GM18502 (cell line): ENCODE measurements at regions not wholly inside any gene's neighbourhood (a gene's known extent, or its start where the extent isn't known, plus 50 kb on each side); places are given as distances from the start of the nearest gene placed in this dataset.

Experiments used
- ATAC-seq: cut with Tn5 transposase; IDR thresholded peaks from one replicate; pipeline ENCODE4 v1.9.1; 2021; ENCODE audit warnings: mild to moderate bottlenecking; ENCODE audit not compliant: unreplicated experiment, poor library complexity

DNA sequence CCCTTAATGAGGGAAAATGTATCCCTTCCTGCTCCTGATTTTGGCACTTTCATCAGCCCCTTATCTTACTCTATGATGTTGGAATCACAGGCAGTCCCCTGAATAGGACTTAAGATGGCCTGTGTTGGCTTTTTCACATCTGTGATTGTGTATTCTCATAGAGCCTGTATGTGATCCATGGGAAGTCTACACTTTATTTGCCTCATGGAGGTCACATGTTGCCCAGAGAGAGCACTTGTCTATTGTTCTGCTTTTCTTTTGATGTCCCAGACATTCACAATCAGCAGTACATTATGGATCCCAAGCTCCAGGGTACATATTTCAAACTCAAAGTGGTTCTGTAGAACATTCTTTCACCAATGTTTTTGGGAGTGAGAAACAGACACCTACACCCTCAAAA lies 885.2 kb upstream of the ADGRL2 start:
- ATAC-seq = no peak

DNA sequence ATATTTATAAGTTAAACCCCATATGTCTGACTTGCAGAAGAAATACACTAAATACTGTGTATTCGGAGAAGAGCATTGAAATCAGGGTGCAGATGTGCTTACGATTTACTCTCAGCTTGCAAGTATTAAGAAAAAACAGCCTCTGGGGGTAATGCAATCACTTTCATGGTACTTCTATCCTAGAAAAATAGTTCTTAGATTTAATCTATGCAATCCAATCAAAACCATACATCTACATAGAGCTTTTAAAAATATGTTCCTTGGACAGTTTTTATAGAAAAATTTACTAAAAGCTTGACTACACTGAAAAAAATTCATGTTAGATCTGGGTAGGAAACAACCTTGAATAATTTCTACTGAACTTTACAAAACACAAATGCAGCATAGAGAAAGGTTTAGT lies 890.3 kb upstream of the ADGRL2 start:
- no peak for ATAC-seq

DNA sequence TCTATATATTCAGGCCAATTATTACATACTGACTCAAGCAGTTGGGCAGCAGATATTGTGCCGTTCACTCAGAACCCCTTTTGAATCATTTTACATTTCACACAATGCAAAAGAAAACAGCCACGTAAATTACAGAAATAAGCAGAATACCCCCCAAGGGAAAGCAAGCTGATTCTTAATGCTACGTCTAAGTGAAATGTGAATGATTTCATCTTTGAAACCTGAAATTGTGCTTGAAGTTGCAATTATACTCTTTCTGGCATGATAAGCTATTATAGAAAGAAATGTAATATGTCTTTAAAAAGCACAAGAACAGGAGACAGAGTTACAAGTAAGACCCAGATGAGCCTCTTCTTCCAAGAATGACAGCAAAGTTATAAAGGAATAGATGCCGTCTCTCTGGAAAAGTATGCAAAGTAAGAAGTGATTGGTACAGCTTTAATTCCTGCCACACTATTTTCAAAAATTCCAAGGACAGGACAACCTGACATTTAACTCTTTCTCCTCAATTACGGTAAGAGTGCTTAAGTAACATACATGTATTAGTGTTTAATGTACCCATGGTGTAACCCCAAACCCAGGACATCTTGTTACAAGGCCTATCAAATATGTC lies 891.5 kb upstream of the ADGRL2 start:
- ATAC-seq = no peak

DNA sequence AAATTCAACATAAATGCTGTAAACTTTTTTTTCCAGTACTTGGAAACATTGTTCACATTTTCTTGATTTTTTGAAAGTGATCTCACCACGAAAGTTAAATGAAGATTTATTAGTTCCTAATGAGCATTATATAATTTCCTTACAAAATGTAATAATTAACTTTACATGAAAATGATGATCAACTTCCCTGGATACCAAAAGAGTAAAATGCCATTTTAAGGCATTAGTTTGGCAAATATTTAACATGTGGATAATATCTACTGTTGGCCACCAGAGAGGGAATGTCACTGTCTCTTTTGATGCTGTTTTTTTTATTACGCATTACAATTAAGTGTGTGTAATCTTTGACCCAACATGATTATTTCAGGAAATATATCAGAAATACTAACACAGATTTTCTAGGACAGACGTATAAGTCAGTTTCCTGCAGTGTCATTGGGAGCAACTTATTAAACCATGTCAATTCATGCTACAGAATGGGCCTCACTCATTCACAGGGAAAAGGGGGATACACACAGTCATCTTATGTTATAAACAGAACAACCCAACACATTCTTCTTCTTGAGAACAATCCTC lies 903.9 kb upstream of the ADGRL2 start:
- ATAC-seq = no peak

DNA sequence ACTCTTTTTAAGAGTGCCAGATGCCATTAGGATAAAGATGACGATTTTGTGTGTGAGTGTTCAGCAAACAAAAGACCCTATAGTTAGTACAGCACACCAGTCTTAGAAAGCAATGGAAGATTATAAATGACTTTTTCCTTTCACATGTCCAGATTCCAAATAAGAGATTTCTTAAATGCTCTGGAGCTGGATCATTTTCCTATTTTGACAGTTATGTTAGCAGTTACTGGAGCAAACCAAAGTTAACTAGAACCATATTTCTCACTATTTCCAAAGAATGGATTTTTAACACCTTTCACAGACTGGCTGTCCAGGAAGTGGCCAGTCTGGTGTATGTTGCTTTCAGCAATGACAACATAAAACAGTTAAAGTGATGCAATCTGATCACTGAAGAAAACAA lies 905.8 kb upstream of the ADGRL2 start:
- ATAC-seq = no peak

DNA sequence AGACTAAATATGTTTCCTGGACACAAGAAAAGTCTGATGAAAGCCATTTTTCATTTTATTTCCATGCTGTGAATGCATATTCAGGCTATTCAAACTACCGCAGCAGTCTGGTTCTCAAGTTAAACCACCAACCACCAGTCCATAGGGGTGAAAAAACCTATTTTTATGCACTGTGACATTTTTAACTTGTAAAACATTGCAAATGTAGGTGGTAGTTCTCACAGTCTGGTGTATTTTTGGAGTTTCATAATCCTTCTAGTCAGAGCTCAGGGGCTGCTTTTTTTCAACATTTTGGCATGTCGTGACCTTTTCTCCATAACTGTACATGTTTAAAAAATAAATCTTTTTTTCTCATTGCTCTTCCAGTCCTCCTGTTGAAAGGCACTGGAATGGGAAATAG lies 907.6 kb upstream of the ADGRL2 start:
- ATAC-seq = no peak

DNA sequence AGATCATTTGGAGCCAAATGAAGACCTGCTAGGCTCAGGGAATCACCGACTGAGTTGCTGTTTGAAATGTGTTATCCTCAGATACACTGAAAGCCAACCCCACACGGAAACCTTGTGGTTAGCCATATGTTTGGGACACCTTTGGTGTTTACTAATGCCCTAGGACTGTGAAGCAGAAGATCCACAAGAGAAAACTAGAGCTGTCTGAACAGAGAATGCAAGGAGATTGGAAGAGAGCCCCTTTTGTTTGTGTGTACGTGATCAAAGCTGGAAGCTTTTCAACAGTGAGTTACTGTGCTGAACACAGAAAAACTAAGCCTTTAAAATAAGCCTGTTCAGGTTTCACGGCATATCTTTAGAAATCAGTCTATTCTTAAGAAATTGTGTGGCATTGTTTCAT lies 908.2 kb upstream of the ADGRL2 start:
- no peak for ATAC-seq

DNA sequence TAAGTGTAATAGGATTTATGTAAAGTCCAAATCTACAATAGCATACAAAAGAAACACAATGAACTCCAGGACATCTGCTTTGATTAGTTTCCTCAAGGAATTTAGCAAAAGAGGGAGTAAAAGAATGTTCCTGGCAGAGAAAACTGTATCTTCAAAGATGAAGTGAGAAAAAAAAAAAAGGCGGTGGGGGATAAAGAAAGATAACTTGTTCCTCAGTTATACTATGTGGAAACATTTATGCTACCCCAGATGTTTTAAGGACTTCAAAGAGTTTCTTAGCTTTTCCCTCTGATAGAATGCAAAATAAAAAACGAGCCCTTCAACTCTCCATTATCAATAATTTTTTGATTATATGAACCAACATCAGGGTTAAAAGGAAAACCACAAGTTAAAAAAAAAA lies 908.9 kb upstream of the ADGRL2 start:
- ATAC-seq = no peak

DNA sequence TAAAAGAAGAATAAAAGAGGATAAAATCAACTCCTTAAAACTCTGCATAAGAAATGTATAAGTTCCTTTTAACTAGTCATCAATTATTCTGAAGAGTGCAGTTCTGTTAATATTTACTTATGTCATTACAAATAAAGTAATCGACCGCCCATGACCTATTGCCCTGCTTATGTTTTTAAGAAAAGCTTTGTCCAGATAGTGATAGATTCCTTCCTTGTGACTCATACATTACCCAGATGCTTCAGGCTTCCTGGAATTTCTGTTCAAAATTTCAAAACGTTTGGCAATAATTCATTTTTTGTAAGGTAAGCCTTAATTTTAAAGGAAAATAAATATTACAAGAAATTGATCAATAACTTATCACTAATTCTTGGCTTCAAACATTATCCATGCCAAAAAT lies 918.2 kb upstream of the ADGRL2 start:
- ATAC-seq = no peak

DNA sequence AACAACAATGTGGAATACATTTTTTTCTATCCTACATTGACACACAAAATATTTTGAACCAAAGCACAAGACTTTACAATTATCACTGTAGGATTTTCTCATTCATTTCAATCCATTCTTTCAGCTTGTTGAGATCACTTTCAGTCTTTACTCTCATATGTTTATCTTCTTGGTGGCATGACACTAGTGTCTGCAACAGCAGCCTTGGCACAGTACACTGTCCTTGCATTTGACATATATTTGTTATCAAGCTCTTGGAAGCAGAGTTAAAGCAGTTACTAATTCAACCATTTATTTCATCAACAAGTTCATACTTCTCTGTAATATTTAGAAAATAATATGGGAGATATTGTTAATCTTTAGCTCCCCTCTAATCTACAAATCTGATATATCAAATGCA lies 922.4 kb upstream of the ADGRL2 start:
- no peak for ATAC-seq

DNA sequence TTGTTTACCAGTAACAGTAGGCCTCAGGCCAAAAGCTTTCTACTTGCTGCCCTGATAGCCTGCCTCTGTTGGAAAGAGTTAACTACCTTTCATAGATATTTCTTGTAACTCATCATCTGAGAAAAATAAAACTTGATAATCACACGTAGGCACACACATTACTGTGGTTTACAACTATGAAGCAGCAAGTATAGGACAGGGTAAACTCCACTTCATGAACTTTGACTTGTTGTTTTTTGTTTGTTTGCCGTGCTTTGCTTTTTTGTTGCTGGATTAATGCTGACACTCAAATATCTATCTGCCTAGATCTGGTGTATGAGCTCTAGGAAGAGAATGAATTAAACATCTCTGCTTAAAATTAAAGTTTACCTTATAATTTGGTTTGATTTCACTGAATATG lies 924.7 kb upstream of the ADGRL2 start:
- no peak for ATAC-seq

DNA sequence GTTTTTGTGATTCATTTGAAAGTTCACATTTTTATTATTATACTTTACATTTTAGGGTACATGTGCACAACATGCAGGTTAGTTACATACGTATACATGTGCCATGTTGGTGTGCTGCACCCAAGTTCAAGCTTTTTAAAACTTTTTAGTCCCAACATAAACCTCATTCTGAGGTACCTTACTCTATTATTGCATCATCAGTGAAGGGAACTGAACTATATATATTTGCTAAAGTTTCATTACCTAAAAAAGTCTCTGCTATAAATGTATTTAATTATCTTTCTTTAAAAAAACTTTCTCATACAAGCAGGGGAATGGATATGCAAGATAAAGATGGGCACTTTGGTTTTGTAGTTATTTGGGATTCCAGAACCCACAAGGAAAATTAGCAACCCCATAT lies 931.4 kb upstream of the ADGRL2 start:
- no peak for ATAC-seq

DNA sequence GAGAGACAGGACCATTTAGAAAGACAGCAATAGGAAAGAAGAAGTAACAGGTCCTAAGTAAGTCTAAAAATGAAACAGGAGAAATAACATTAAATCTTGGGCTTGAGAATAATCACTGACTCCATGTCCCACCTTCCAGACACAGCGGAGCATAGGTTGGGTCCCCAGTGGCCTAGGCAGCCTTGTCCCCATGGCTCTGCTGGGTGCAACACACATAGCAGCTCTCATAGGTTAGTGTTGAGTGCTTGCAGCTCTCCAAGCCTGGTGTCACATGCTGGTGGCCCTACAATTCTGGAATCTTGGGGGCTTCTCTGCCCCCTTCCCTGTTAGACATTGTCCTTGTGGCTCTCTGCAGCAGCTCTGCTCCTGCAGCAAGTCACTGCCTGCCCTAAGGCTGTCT lies 952.8 kb upstream of the ADGRL2 start:
- no peak for ATAC-seq

DNA sequence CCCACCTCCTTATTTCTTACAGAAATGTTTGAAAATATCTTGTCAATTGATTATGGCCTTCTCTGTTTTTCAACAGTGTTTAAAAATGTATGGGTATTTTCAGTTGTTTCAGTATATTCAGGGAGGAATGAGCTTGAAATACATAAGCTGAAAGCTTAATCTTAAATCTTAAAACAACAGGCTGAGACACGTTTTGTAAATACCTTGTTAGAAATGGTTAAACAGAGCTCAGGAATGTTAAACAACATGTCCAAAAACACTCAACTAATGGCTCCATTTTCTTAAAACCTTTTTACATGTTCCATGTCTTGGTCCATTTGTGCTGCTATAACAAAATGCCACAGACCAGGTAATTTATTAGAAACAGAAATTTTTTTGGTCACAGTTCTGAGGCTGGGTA lies 953.8 kb upstream of the ADGRL2 start:
- ATAC-seq = no peak

DNA sequence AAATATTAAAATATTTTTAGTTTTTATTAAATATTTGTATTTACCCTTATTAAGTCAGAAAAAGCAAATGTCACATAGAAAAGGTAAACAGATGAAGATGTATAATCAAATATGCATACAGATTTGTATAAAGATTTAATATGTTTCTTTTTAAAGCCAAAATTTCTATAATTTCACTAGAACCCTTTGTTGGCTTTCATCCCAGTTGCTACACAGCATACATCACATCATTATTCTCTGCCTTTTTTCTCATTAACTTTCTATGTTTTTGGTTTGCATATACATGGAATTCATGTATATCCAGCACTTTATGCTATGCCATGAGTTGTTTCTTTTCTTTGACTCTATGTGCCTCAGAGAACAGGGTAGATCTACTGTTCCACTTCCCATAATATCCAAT lies 957.9 kb upstream of the ADGRL2 start:
- no peak for ATAC-seq

DNA sequence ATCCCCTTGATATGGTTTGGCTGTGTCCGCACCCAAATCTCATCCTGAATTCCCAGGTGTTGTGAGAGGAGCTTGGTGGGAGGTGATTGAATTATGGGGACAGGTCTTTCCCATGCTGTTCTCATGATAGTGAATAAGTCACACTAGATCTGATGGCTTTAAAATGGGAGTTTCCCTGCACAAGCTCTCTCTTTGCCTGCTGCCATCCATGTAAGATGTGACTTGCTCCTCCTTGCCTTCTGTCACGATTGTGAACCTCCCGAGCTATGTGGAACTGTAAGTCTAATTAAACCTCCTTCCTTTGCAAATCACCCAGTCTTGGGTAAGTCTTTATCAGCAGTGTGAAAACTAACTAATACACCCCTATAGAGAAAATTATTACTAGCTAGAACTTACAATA lies 959.5 kb upstream of the ADGRL2 start:
- ATAC-seq = no peak

DNA sequence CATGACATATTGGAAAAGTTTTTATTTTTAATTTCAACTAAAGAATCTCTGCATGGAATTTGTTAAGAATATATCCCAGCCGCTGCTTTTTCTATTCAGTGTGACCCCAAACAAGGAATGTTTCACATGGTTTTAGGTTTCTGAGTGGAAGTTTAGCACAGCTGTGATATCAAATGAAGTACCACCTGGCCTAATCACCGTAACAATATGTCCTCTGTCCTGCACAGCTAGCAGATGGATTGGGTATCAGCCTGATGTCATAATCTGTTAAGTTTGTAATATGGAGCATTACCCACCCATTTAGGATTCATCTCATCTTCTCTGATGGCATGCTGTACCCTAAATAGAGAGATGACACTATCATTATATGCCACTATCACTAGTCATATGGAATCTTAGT lies 963.7 kb upstream of the ADGRL2 start:
- ATAC-seq = no peak

DNA sequence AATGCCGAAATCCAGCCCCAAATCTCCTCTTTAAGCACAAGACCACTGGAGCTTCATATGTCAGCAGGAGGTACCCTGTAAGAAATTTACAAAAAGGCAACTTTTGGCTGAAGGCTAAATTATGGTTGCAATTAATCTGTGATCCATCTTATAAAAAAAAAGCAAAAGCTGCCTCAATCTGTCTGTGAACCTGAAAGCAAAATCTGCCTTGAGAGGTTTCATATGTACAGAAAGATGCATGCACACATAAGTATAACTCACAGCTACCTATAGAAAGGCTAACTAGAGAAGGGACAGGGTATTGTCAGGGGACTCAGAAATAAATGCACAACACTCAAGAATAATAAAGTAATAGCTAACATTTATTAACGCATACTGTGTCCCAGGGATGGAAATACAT lies 964.2 kb upstream of the ADGRL2 start:
- no peak for ATAC-seq

DNA sequence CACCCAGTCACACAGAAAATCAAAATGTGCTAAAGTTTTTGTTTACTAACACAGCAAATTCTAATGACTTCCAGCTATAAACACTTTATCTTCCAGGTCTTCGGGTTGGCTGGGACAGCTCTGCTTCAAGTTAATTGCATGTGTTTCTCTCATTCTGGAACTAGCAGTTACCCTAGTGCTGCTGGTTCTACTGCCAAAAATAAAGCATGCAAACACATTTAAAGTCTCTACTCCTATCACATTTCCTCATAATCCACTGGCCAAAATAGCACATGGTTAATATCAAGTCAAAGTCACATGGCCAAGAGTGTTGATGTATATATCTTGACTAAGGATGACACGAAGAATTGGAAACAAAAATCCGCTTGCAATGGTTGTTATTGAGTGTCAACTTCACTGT lies 973.1 kb upstream of the ADGRL2 start:
- ATAC-seq = no peak

DNA sequence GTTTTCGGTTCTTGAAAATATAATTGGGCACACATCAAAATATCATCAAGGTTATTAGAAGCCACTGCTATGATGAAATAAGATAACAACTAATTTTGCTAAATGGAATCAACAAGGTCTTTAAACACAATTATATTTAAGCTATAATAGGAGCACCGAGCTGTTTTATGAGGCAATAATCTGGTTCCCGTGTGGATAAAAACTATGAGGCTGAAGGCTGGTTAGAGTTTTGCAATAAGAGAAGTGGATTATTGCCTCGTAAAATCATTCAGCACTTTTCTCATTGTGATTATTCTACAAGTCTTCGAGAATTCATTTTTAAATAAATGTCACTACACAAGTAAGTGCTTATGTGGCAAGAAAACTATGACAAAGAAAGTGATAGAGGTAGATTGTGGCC lies 975.7 kb upstream of the ADGRL2 start:
- ATAC-seq = no peak

DNA sequence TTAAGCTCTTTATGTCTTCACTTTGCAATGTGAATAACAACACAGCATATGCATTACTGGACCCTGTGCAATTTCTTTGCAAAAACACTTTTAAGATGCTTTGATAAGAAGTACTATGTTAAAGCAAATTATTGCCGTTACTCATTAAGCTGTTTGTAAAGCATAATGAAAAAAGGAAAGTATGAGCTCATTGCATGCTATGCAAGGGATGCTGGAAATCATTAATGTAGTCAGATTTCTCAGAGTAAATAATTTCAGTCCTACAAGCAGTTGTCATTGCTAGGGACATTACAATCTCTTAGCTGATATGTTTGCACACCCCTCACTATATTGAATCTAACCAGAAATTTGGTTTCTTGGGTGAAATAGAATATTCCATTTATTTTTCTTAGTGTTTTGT lies 982.5 kb upstream of the ADGRL2 start:
- no peak for ATAC-seq

DNA sequence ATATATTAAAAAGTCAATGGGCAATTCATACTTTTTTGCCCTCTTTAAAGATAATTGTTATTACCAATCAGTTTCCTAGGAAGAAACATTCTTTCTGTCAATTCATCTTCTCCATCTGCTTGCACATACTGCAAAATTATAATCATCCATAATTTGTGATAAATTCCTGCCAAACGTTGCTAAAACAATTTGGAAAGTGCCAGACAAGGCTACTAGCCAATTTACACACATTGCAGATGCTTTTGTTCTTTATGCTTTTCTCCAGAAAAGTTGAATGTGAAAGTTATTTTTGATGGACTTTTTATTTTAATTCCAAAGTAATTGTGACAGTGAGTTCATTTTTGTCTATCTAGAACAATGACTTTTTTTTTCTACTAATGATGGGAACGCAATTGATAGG lies 992.8 kb upstream of the ADGRL2 start:
- ATAC-seq = no peak

DNA sequence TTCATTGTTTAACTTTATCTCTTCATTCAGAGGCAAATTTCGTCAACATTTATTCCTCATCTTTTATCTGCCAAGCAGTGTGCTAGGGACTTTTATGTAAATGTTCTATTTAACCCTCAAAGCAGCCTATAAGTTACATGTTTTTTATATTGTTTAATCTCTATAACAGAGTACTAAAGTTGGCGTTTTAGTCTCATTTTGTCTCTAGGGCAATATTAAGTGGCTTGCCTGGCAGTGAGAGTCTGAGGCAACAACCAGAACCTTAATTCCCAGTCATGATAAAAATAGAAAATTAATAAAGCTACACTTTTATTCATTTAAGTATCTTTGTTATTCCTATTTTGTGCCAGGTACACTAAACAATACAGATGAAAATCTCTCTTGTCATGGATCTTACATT lies 994.3 kb upstream of the ADGRL2 start:
- no peak for ATAC-seq
